ENCODE measurements at regions not wholly inside any gene's neighbourhood (a gene's known extent, or its start where the extent isn't known, plus 50 kb on each side); places are given as distances from the start of the nearest gene placed in this dataset.

GRCh38 chr13:34458756-34459715 lies 483.0 kb upstream of the NBEA start:
- H3K9me3 ChIP-seq, result no peaks in the 10 kb centered on the region
- TF ChIP-seq CTCF (IDR thresholded peaks at IDR 0.05), result no peak
- no peak for TF ChIP-seq POLR2A (IDR thresholded peaks at IDR 0.05)
- TF ChIP-seq POLR2AphosphoS5 (IDR thresholded peaks at IDR 0.05; ENCODE audit: insufficient read depth in 1 of 2, low read depth in 1 of 2), result no peak
- no peak overlapping the region for H3K27ac ChIP-seq
- H3K4me1 ChIP-seq, result no peaks in the 10 kb centered on the region
- intact Hi-C loops (cut with DNase I), result no loop called here
- no peak for DNase-seq (ENCODE audit: extremely low spot score in 2 of 2)
- no peak overlapping the region for H3K4me3 ChIP-seq
- no peaks in the 10 kb centered on the region for H3K27me3 ChIP-seq
- no peaks in the 10 kb centered on the region for H3K36me3 ChIP-seq

DNA sequence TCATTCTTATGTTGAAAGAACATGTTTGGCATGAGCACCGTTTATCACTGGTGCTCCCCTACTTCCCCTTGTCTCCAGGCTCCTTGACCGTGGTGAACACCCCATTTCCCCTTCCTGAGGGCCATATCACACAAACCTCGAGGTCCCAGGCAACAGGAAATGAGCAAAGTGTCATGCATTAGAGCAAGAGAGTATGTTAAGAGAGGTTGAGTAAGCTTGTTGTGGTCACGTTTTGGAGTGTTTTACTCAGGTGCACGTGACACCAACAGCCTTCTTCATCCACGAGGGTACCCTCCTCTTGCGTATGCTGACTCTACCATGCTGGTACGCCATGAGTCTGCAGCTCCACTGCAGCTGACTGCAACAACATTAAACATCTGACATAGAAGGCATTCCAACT lies 482.2 kb upstream of the NBEA start:
- no peak for DNase-seq (ENCODE audit: extremely low spot score in 2 of 2)
- Histone ChIP-seq H3K4me3 (no peak overlapping the region), H3K27ac (no peak overlapping the region), H3K9me3 (no peaks in the 10 kb centered on the region), H3K27me3 (no peaks in the 10 kb centered on the region), H3K4me1 (no peaks in the 10 kb centered on the region), H3K36me3 (no peaks in the 10 kb centered on the region)
- intact Hi-C loops (cut with DNase I), result no loop called here
- TF ChIP-seq POLR2A (IDR thresholded peaks at IDR 0.05), result no peak
- TF ChIP-seq CTCF (IDR thresholded peaks at IDR 0.05), result no peak
- no peak for TF ChIP-seq POLR2AphosphoS5 (IDR thresholded peaks at IDR 0.05; ENCODE audit: insufficient read depth in 1 of 2, low read depth in 1 of 2)

DNA sequence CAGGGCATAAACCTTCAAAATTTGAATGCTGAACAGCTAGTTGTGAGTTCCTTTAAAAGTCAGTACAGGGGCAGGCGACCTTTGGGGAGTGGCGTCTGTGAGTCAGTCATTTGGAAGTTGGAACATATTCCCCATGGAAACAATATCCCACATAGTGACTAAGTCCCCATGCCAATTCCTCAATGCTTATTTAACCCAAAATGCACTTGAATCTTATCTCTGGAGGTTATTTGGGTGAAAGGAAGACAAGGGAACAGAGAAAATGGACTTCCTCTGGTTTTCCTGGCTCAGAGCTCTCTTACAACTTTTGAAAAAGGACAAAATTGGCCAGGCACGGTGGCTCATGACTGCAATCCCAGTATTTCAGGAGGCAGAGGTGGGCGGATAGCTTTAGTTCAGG lies 479.2 kb upstream of the NBEA start:
- intact Hi-C loops (cut with DNase I), result no loop called here
- H3K9me3 ChIP-seq, result no peaks in the 10 kb centered on the region
- H3K27ac ChIP-seq, result no peak overlapping the region
- H3K27me3 ChIP-seq, result no peaks in the 10 kb centered on the region
- no peaks in the 10 kb centered on the region for H3K4me1 ChIP-seq
- DNase-seq (ENCODE audit: extremely low spot score in 2 of 2), result no peak
- H3K4me3 ChIP-seq, result no peak overlapping the region
- no peaks in the 10 kb centered on the region for H3K36me3 ChIP-seq
- TF ChIP-seq POLR2AphosphoS5 (IDR thresholded peaks at IDR 0.05; ENCODE audit: insufficient read depth in 1 of 2, low read depth in 1 of 2) (no peak), CTCF (IDR thresholded peaks at IDR 0.05) (no peak), POLR2A (IDR thresholded peaks at IDR 0.05) (no peak)

- DNase-seq (ENCODE audit: extremely low spot score in 2 of 2), result no peak
- Histone ChIP-seq H3K4me3 (no peak overlapping the region), H3K27me3 (no peaks in the 10 kb centered on the region), H3K36me3 (no peaks in the 10 kb centered on the region), H3K9me3 (no peaks in the 10 kb centered on the region), H3K4me1 (peaks cover 6% of the 10 kb centered on the region), H3K27ac (no peak overlapping the region)
- intact Hi-C loops (cut with DNase I), result no loop called here
- TF ChIP-seq POLR2A (IDR thresholded peaks at IDR 0.05) (no peak), POLR2AphosphoS5 (IDR thresholded peaks at IDR 0.05; ENCODE audit: insufficient read depth in 1 of 2, low read depth in 1 of 2) (no peak), CTCF (IDR thresholded peaks at IDR 0.05) (no peak)
Observed at GRCh38 chr13:34464011-34464410, 478.1 kb upstream of the NBEA start.

GRCh38 chr13:34465423-34465922 lies 476.6 kb upstream of the NBEA start:
- Histone ChIP-seq H3K4me3 (no peak overlapping the region), H3K27me3 (no peaks in the 10 kb centered on the region), H3K4me1 (peaks cover 6% of the 10 kb centered on the region), H3K27ac (no peak overlapping the region), H3K36me3 (no peaks in the 10 kb centered on the region), H3K9me3 (no peaks in the 10 kb centered on the region)
- no peak for DNase-seq (ENCODE audit: extremely low spot score in 2 of 2)
- TF ChIP-seq CTCF (IDR thresholded peaks at IDR 0.05), result no peak
- TF ChIP-seq POLR2A (IDR thresholded peaks at IDR 0.05), result no peak
- TF ChIP-seq POLR2AphosphoS5 (IDR thresholded peaks at IDR 0.05; ENCODE audit: insufficient read depth in 1 of 2, low read depth in 1 of 2), result no peak
- intact Hi-C loops (cut with DNase I), result no loop called here

Data from vagina (tissue), 2 donors.